ENCODE measurements at regions not wholly inside any gene's neighbourhood (a gene's known extent, or its start where the extent isn't known, plus 50 kb on each side); places are given as distances from the start of the nearest gene placed in this dataset.

- TF ChIP-seq HCFC1 (IDR thresholded peaks at IDR 0.05; ENCODE audit: low read length) (no peak), CBX3 (IDR thresholded peaks at IDR 0.05; ENCODE audit: borderline replicate concordance, low read depth) (no peak), MAX (IDR thresholded peaks at IDR 0.05; ENCODE audit: low read depth, low read length) (no peak), RFX5 (IDR thresholded peaks at IDR 0.05; ENCODE audit: low read depth, low read length) (no peak), NFIC (IDR thresholded peaks at IDR 0.05; ENCODE audit: low read depth, low read length) (no peak), BCL3 (IDR thresholded peaks at IDR 0.05; ENCODE audit: borderline replicate concordance, insufficient read depth, low read depth, low read length, poor library complexity, severe bottlenecking) (no peak), POLR2A (IDR thresholded peaks at IDR 0.05; ENCODE audit: low read depth, low read length) (no peak), CTCF (IDR thresholded peaks at IDR 0.05 in 2 of 3, conservative IDR thresholded peaks at IDR 0.05 in 1 of 3; ENCODE audit: control insufficient read depth in 2 of 3, extremely low read depth in 1 of 3, insufficient read depth in 1 of 3, low read depth in 3 of 3, low read length in 3 of 3) (no peak), ATF7 (IDR thresholded peaks at IDR 0.05; ENCODE audit: low read depth) (no peak), E2F4 (IDR thresholded peaks at IDR 0.05; ENCODE audit: low read depth, low read length) (no peak), MXI1 (IDR thresholded peaks at IDR 0.05; ENCODE audit: low read depth, low read length) (no peak)
Observed at GRCh38 chr4:57580710-57581599, 470.8 kb upstream of the IGFBP7 start.

Measured in GM12878 (cell line).